HG02588 (cell line): ENCODE measurements at regions not wholly inside any gene's neighbourhood (a gene's known extent, or its start where the extent isn't known, plus 50 kb on each side); places are given as distances from the start of the nearest gene placed in this dataset.

Experiments used
- ATAC-seq: cut with Tn5 transposase; IDR thresholded peaks from one replicate; pipeline ENCODE4 v1.9.1; 2021; ENCODE audit warnings: mild to moderate bottlenecking, moderate library complexity; ENCODE audit not compliant: unreplicated experiment

- no peak for ATAC-seq
Measured at GRCh38 chr7:47640265-47640664, 58.4 kb upstream of the TNS3 start.

- no peak for ATAC-seq
Measured at GRCh38 chr7:47639495-47640110, 57.7 kb upstream of the TNS3 start.

GRCh38 chr7:47638679-47639315 lies 56.9 kb upstream of the TNS3 start:
- ATAC-seq = no peak

- ATAC-seq = no peak
Measured at GRCh38 chr7:47636433-47637175, 54.7 kb upstream of the TNS3 start.

GRCh38 chr7:47636081-47636432 lies 54.1 kb upstream of the TNS3 start:
- no peak for ATAC-seq

- ATAC-seq = no peak
Measured at GRCh38 chr7:47635091-47636080, 53.5 kb upstream of the TNS3 start.

GRCh38 chr7:47634273-47634672 lies 52.4 kb upstream of the TNS3 start:
- no peak for ATAC-seq

GRCh38 chr7:47633134-47633533 lies 51.2 kb upstream of the TNS3 start:
- no peak for ATAC-seq
